Right ventricle myocardium superior (tissue), 1 donor: ENCODE measurements at regions not wholly inside any gene's neighbourhood (a gene's known extent, or its start where the extent isn't known, plus 50 kb on each side); places are given as distances from the start of the nearest gene placed in this dataset.
A peak's percentile ranks its signal among the peaks of the same experiment; 100 is the strongest.

ENCODE experiments used
- ATAC-seq: fragments of 200-7000 bp; cut with Tn5 transposase; one replicate; pipeline ENCODE4 v1.9.1; 2020; ENCODE audit warnings: mild to moderate bottlenecking; ENCODE audit not compliant: poor library complexity
- DNase-seq: peaks from one replicate; pipeline ENCODE4 v3.0.0-alpha.2; 2020
- intact Hi-C: fragments of 100-400 bp; cut with DNase I; formaldehyde crosslinking; loops from one replicate; pipeline ENCODE4 v1.11.2; 2022
- donor health status: DM: no; HTN: yes; CAD: no; lungs with severe emphysema.

GRCh38 chr12:123083661-123084571 is 67.0 kb downstream of the PITPNM2 start:
- peak; percentile 38 for ATAC-seq
- intact Hi-C loops = no loop called here
- no peak for DNase-seq

DNA sequence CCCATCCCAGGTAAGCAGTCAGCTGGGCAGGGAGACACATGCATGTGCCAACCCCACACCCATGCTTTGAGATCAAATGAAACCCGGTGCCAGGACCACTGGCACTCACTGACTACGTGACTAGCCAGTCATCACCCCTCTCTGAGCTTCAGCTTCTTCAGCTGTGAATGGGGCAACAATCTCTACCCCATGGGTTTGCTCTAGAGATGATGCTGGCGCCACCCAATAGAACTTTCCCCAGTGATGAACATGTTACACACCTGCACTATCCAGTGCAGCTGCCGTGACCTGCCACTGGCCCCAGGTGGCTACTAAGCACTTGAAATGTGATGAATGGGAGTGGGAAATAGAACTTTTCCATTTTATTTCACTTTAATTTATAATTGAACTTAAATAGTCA is 70.3 kb downstream of the PITPNM2 start:
- no peak for ATAC-seq
- DNase-seq = no peak
- intact Hi-C loops = no loop called here

GRCh38 chr12:123078531-123079155 is 72.2 kb downstream of the PITPNM2 start:
- intact Hi-C loops = no loop called here
- DNase-seq (no peak), ATAC-seq (no peak)

- intact Hi-C loops = no loop called here
- DNase-seq = no peak
- ATAC-seq = no peak
Observed at GRCh38 chr12:123078120-123078465, 72.8 kb downstream of the PITPNM2 start.

- ATAC-seq = no peak
- DNase-seq = no peak
- intact Hi-C loops = no loop called here
Observed at GRCh38 chr12:123077298-123078119, 73.4 kb downstream of the PITPNM2 start.

DNA sequence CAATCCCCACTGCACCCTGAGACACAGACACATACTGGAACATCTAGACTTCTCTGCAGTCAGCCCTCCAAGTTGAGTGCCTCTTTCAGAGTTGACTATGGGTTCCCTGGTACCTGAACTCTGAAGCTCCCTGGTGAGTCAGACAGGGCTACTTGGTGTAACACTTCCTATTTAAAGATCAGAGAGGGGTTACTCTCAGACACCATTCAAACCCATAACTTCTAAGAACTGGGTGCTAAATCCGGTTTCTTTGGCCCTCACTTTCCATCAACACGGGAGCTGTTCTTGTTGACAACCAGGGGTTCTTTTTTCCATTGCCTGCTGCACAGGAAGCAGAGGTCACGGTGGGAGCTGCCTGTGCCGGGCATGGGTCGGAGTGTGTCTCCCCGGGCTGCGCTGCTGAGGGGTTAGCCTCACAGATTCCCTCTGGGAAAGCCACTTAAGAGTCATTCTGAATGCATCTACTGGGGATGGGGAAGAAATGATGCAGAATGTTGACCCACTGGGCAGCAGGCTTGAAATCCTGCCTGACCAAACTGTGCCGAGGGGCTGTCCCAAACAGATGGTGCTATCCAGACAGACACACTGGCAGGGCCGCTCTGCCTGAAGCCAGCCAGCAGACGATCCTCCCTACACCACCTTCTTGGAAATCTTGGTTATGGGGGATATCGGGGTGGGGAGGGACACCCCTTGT is 74.1 kb downstream of the PITPNM2 start:
- ATAC-seq = no peak
- DNase-seq = no peak
- intact Hi-C loops = no loop called here

- intact Hi-C loops = no loop called here
- DNase-seq = no peak
- no peak for ATAC-seq
Observed at GRCh38 chr12:123075646-123076171, 75.2 kb downstream of the PITPNM2 start.

- DNase-seq = no peak
- no peak for ATAC-seq
- intact Hi-C loops = no loop called here
Observed at GRCh38 chr12:123075087-123075645, 75.7 kb downstream of the PITPNM2 start.

DNA sequence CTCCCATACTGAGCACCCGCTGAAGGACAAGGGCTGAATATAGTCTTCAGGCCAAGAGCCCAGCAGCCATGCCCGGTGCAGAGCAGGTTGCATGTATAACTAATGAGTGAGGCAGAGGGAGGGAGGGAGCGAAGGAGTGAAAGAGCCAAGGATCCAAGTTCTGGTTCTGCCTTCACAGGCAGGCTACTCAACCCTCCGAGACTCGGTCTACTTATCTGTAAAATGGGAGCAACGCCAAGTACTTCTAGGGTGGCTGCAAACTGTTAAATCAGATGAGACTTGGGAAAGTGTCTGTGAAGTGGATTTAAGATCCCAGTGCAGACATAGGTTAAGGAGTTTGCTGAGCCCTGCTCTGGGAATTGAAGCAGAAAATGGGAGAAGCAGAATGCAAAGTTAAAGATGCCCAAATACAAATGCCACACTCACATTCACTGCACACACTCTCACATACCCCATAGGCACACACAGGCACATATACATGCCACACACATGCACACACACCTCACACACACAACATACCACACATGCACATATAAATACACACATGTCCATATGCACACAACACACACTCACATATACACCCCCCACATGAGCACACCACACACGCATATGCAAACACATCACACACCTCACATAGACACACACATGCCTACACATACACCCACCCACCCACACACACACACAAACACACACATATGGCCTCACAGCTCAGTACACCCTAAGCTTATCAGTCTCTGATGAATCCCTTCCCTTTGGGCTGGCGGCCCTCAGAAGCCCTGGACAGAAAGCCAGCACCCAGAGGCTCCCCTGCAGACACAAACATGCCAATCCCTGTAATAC is 76.7 kb downstream of the PITPNM2 start:
- ATAC-seq (no peak), DNase-seq (no peak)
- intact Hi-C loops = no loop called here

DNA sequence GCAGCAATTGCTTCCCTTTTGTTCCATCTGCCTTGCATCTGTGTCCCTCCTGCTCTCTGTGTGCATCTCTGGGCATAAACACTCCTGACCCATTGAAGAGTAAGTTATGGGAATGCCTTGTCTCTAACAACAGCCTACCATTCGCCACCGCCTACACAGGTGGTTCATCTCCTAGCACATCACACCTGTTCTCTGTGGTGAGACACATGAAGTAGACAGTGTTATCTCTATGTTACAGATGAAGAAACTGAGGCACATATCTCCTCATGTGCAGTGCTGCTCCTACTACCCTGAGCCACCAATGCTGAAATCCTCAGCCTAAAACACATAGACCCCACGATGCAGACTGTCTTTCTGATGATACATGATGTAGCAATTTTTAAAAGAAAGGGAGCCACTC is 77.6 kb downstream of the PITPNM2 start:
- DNase-seq (no peak), ATAC-seq (no peak)

GRCh38 chr12:123071857-123072256 is 79.0 kb downstream of the PITPNM2 start:
- peak; percentile 79 for ATAC-seq
- no peak for DNase-seq
- intact Hi-C loops = no loop called here

More for the DNA sequence above, 77.6 kb downstream of the PITPNM2 start:
- intact Hi-C loops = no loop called here

GRCh38 chr12:123071099-123071800 is 79.6 kb downstream of the PITPNM2 start:
- intact Hi-C loops = no loop called here
- peak; percentile 76 for DNase-seq
- ATAC-seq = peak; percentile 77

DNA sequence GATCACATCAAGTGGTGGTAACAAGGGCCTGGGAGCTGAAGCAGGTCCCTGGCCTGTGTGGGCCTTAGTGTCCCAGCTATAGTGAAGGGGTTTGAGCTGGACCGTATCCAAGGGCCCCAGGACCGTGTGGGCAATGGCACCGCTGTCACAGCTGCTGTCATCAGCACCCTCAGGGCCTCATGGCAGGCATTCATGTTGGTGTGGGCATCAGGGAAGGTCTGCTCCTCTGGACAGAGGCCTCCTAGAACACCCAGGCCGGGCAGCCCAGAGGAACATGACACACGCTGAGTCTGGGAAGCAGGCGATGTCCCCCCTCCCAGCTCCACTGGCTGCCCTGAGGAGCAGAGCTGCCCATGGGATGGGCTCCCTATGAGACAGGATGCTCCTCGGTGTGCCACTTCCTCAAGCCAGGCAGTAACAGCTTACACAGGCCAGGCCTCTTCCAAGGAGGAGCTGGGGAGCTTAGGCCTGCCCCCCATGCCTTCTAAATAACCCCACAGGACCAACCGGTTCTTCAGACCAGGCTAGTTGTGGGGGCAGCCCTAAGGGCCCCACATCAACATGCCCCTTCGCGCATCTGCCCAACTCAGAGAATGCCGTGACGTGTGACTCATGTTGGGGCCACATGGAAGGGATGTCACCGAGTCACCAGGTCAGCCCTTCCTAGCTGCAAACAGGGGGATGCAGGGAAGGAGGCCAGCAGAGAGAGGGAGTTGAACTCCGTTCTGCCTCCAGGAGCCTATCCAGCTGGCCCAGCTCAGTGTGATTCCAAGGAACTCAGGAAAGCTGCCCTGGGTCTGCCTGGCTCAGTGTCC is 80.4 kb downstream of the PITPNM2 start:
- DNase-seq (no peak), ATAC-seq (no peak)
- intact Hi-C loops = no loop called here

- DNase-seq = no peak
- intact Hi-C loops = no loop called here
- peak; percentile 0 for ATAC-seq
Observed at GRCh38 chr12:123069436-123070266, 81.2 kb downstream of the PITPNM2 start.

GRCh38 chr12:123067654-123068053 is 83.2 kb downstream of the PITPNM2 start:
- no peak for DNase-seq
- no peak for ATAC-seq
- intact Hi-C loops = no loop called here
